ENCODE measurements at regions not wholly inside any gene's neighbourhood (a gene's known extent, or its start where the extent isn't known, plus 50 kb on each side); places are given as distances from the start of the nearest gene placed in this dataset.

DNA sequence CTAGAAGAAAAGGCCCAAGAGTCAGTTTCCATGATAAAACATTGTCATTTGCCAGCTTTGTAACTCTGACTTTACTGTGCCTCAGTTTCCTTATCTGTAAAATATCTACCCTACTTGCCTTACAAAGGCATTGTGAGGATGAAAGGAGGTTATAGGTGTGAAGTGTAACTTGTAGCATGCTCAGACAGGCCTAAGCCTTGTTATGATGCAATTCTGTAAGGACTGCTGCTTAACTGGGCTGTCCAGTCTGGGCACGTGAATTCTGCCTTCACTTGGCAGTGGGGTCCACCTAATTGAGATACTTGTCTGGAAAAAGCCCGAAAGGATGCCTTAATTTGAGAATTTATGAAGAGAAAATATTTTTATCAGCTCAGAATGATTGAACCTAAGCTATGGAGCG is 114.5 kb upstream of the DYRK2 start:
- H3K36me3 ChIP-seq (ENCODE audit: insufficient read depth, low read length), result no peaks in the 10 kb centered on the region
- H3K4me2 ChIP-seq (ENCODE audit: insufficient read depth, low read length), result no peak overlapping the region
- no peaks in the 10 kb centered on the region for H3K9me3 ChIP-seq (ENCODE audit: insufficient read depth, low read length, severe bottlenecking)
- H4K20me1 ChIP-seq (ENCODE audit: insufficient read depth, low read length), result no peaks in the 10 kb centered on the region
- no peak overlapping the region for H2AFZ ChIP-seq (ENCODE audit: low read depth, low read length)
- no peak overlapping the region for H3K4me3 ChIP-seq (ENCODE audit: low read depth in 1 of 2, low read length in 2 of 2)
- no peak for TF ChIP-seq EZH2 (IDR thresholded peaks at IDR 0.05; ENCODE audit: borderline replicate concordance, low read depth, low read length, severe bottlenecking)
- TF ChIP-seq, protein P1, sequence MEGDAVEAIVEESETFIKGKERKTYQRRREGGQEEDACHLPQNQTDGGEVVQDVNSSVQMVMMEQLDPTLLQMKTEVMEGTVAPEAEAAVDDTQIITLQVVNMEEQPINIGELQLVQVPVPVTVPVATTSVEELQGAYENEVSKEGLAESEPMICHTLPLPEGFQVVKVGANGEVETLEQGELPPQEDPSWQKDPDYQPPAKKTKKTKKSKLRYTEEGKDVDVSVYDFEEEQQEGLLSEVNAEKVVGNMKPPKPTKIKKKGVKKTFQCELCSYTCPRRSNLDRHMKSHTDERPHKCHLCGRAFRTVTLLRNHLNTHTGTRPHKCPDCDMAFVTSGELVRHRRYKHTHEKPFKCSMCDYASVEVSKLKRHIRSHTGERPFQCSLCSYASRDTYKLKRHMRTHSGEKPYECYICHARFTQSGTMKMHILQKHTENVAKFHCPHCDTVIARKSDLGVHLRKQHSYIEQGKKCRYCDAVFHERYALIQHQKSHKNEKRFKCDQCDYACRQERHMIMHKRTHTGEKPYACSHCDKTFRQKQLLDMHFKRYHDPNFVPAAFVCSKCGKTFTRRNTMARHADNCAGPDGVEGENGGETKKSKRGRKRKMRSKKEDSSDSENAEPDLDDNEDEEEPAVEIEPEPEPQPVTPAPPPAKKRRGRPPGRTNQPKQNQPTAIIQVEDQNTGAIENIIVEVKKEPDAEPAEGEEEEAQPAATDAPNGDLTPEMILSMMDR (IDR thresholded peaks at IDR 0.05; ENCODE audit: borderline replicate concordance, extremely low read depth, low read length, poor library complexity, severe bottlenecking), result no peak
- no peak for ATAC-seq (ENCODE audit: insufficient read depth, low read depth)
- H3K27ac ChIP-seq (ENCODE audit: low read length), result no peak overlapping the region
- DNase-seq, result no peak
- no peaks in the 10 kb centered on the region for H3K27me3 ChIP-seq (ENCODE audit: insufficient read depth, low read length, poor library complexity)
- no peaks in the 10 kb centered on the region for H3K79me2 ChIP-seq (ENCODE audit: insufficient read depth, low read length)
- H3K9ac ChIP-seq (ENCODE audit: low read depth, low read length), result no peak overlapping the region
- no peaks in the 10 kb centered on the region for H3K4me1 ChIP-seq (ENCODE audit: insufficient read depth, low read length)

DNA sequence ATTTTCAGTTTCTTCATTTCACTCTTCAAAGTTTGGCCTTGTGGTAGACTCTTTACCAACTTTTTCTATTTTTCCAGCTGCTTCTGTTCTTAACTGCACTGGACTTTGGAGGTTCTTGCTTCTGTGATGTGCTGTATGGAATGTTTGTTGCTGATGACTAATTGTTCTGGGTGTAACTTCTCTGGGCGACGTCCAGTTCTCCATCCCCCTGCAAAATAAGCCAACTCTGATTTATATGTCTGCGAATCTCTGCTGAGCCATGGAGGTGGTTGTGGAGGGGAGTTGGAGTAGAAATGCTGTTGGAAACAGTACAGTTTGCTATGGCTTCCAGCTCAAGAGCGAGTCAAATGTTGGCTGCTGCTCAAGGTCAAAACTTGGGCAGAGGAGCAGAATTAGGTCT is 113.9 kb upstream of the DYRK2 start:
- no peak overlapping the region for H3K4me2 ChIP-seq (ENCODE audit: insufficient read depth, low read length)
- ATAC-seq (ENCODE audit: insufficient read depth, low read depth), result no peak

DNA sequence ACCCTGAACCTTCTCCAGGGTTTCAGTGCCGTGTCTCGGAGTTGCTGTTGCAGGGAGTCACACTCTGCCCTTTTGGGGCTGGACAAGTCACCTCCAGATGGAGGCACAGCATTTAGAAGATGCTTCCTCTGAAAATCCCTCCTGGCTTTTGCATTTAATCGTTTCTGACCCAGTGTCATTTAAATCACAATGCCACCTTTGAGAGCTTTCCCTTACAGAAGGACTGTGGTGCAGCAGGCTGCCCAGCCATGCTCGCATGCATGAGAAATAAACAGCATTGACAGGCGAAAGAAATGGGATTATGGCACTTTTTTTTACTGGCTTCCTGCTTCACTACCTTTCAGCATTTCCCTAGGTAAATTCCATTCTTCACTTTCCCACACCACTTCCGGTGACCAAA is 113.4 kb upstream of the DYRK2 start:
- Histone ChIP-seq H3K4me3 (ENCODE audit: low read depth in 1 of 2, low read length in 2 of 2) (no peak overlapping the region), H3K4me1 (ENCODE audit: insufficient read depth, low read length) (no peaks in the 10 kb centered on the region), H3K4me2 (ENCODE audit: insufficient read depth, low read length) (no peak overlapping the region), H4K20me1 (ENCODE audit: insufficient read depth, low read length) (no peaks in the 10 kb centered on the region), H3K9ac (ENCODE audit: low read depth, low read length) (no peak overlapping the region), H3K79me2 (ENCODE audit: insufficient read depth, low read length) (no peaks in the 10 kb centered on the region), H2AFZ (ENCODE audit: low read depth, low read length) (no peak overlapping the region), H3K36me3 (ENCODE audit: insufficient read depth, low read length) (no peaks in the 10 kb centered on the region), H3K27ac (ENCODE audit: low read length) (no peak overlapping the region), H3K27me3 (ENCODE audit: insufficient read depth, low read length, poor library complexity) (no peaks in the 10 kb centered on the region), H3K9me3 (ENCODE audit: insufficient read depth, low read length, severe bottlenecking) (no peaks in the 10 kb centered on the region)
- DNase-seq (no peak), ATAC-seq (ENCODE audit: insufficient read depth, low read depth) (no peak)
- TF ChIP-seq, protein P1 (IDR thresholded peaks at IDR 0.05; ENCODE audit: borderline replicate concordance, extremely low read depth, low read length, poor library complexity, severe bottlenecking), result no peak

More for the DNA sequence above, 113.9 kb upstream of the DYRK2 start:
- no peak overlapping the region for H3K9ac ChIP-seq (ENCODE audit: low read depth, low read length)
- H3K27ac ChIP-seq (ENCODE audit: low read length), result no peak overlapping the region
- no peak for TF ChIP-seq EZH2 (IDR thresholded peaks at IDR 0.05; ENCODE audit: borderline replicate concordance, low read depth, low read length, severe bottlenecking)
- TF ChIP-seq, protein P1 (IDR thresholded peaks at IDR 0.05; ENCODE audit: borderline replicate concordance, extremely low read depth, low read length, poor library complexity, severe bottlenecking), result no peak
- H3K4me3 ChIP-seq (ENCODE audit: low read depth in 1 of 2, low read length in 2 of 2), result no peak overlapping the region
- no peak for DNase-seq
- H3K79me2 ChIP-seq (ENCODE audit: insufficient read depth, low read length), result no peaks in the 10 kb centered on the region
- no peaks in the 10 kb centered on the region for H3K9me3 ChIP-seq (ENCODE audit: insufficient read depth, low read length, severe bottlenecking)
- no peaks in the 10 kb centered on the region for H3K36me3 ChIP-seq (ENCODE audit: insufficient read depth, low read length)
- no peaks in the 10 kb centered on the region for H3K27me3 ChIP-seq (ENCODE audit: insufficient read depth, low read length, poor library complexity)
- no peaks in the 10 kb centered on the region for H4K20me1 ChIP-seq (ENCODE audit: insufficient read depth, low read length)
- no peak overlapping the region for H2AFZ ChIP-seq (ENCODE audit: low read depth, low read length)
- no peaks in the 10 kb centered on the region for H3K4me1 ChIP-seq (ENCODE audit: insufficient read depth, low read length)

DNA sequence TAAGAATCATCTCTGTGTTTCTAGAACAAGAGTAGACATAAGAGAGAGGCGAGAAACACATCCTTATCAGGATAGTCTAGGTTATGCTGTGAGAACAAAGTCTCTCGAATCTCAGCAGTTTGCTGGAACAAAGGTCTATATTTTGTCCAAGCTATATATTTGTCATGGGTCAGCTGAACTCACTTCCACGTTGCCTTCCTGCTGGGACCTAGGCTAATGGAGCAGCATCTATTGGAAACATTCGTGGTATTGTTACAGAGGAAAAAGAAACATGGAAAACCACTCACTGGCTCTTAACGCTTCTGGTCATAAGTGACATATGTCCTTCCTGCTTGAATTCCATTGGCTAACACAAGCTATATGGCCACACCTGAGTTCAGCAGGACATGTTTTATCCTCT is 112.6 kb upstream of the DYRK2 start:
- TF ChIP-seq, protein P1 (IDR thresholded peaks at IDR 0.05; ENCODE audit: borderline replicate concordance, extremely low read depth, low read length, poor library complexity, severe bottlenecking), result no peak
- no peak for TF ChIP-seq EZH2 (IDR thresholded peaks at IDR 0.05; ENCODE audit: borderline replicate concordance, low read depth, low read length, severe bottlenecking)
- H3K9ac ChIP-seq (ENCODE audit: low read depth, low read length), result no peak overlapping the region
- H3K9me3 ChIP-seq (ENCODE audit: insufficient read depth, low read length, severe bottlenecking), result no peaks in the 10 kb centered on the region
- H3K79me2 ChIP-seq (ENCODE audit: insufficient read depth, low read length), result no peaks in the 10 kb centered on the region
- DNase-seq, result no peak
- no peak overlapping the region for H3K4me3 ChIP-seq (ENCODE audit: low read depth in 1 of 2, low read length in 2 of 2)
- no peak overlapping the region for H3K4me2 ChIP-seq (ENCODE audit: insufficient read depth, low read length)
- H2AFZ ChIP-seq (ENCODE audit: low read depth, low read length), result no peak overlapping the region
- H3K36me3 ChIP-seq (ENCODE audit: insufficient read depth, low read length), result no peaks in the 10 kb centered on the region
- no peak for ATAC-seq (ENCODE audit: insufficient read depth, low read depth)
- H4K20me1 ChIP-seq (ENCODE audit: insufficient read depth, low read length), result no peaks in the 10 kb centered on the region
- no peaks in the 10 kb centered on the region for H3K4me1 ChIP-seq (ENCODE audit: insufficient read depth, low read length)
- H3K27me3 ChIP-seq (ENCODE audit: insufficient read depth, low read length, poor library complexity), result no peaks in the 10 kb centered on the region
- H3K27ac ChIP-seq (ENCODE audit: low read length), result no peak overlapping the region
